Uterus (tissue), 3 donors: ENCODE measurements at regions not wholly inside any gene's neighbourhood (a gene's known extent, or its start where the extent isn't known, plus 50 kb on each side); places are given as distances from the start of the nearest gene placed in this dataset.

Source experiments
- DNase-seq, 2 donors: peaks; one replicate each; pipeline ENCODE4 v3.0.0-alpha.2; 2019 to 2020
- H3K27ac ChIP-seq, 2 donors: fragments of 200-600 bp; sonication (generic); 1 replicate in 1 of 2; 2 replicates in 1 of 2; pipeline ENCODE4 v1.5.1; 2016 to 2018
- H3K27me3 ChIP-seq, 2 donors: fragments of 200-600 bp; sonication (generic); one replicate each; pipeline ENCODE4 v1.5.1; 2018 to 2019; ENCODE audit warnings: control low read depth in 1 of 2
- H3K36me3 ChIP-seq, 2 donors: fragments of 200-600 bp; sonication (generic); one replicate each; pipeline ENCODE4 v1.5.1; 2019; ENCODE audit warnings: control low read depth in 1 of 2
- H3K4me1 ChIP-seq, 2 donors: fragments of 200-600 bp; sonication (generic); one replicate each; pipeline ENCODE4 v1.5.1; 2018 to 2019; ENCODE audit warnings: control low read depth in 1 of 2
- H3K4me3 ChIP-seq, 2 donors: fragments of 200-600 bp; sonication (generic); 1 replicate in 1 of 2; 2 replicates in 1 of 2; pipeline ENCODE4 v1.5.1; 2018 to 2019; ENCODE audit warnings: mild to moderate bottlenecking in 1 of 2
- H3K9me3 ChIP-seq, 2 donors: fragments of 200-600 bp; sonication (generic); one replicate each; pipeline ENCODE4 v1.5.1; 2019; ENCODE audit warnings: control low read depth in 1 of 2
- CTCF ChIP-seq, 4 experiments: fragments of 200-600 bp in 2 of 4; fragments of 450-650 bp in 2 of 4; sonication (generic) in 2 of 4; IDR thresholded peaks; one replicate each; pipeline ENCODE4 v1.5.1; 2016 to 2019; ENCODE audit warnings: antibody characterized with exemption in 4 of 4, mild to moderate bottlenecking in 2 of 4, moderate library complexity in 1 of 4
- POLR2A ChIP-seq, 2 donors: fragments of 450-650 bp; IDR thresholded peaks; one replicate each; pipeline ENCODE4 v1.6.1; 2016; ENCODE audit warnings: antibody characterized with exemption in 2 of 2, mild to moderate bottlenecking in 1 of 2, moderate library complexity in 1 of 2
- intact Hi-C: fragments of 100-400 bp; cut with DNase I; formaldehyde crosslinking; loops from one replicate; pipeline ENCODE4 v1.15.1; 2023; ENCODE audit warnings: low total_unique reads
- donor health status: DM: yes; HTN: yes; CAD: no.

- Histone ChIP-seq H3K4me3 (no peak overlapping the region), H3K9me3 (no peaks in the 10 kb centered on the region), H3K36me3 (no peaks in the 10 kb centered on the region), H3K27ac (no peak overlapping the region), H3K27me3 (no peaks in the 10 kb centered on the region), H3K4me1 (no peaks in the 10 kb centered on the region)
- no peak for DNase-seq
- intact Hi-C loops, result no loop called here
- no peak for TF ChIP-seq CTCF (IDR thresholded peaks at IDR 0.05)
- no peak for TF ChIP-seq POLR2A (IDR thresholded peaks at IDR 0.05)
Measured at GRCh38 chr14:45364565-45365156, 111.7 kb upstream of the MIS18BP1 start.

- TF ChIP-seq CTCF (IDR thresholded peaks at IDR 0.05), result no peak
- TF ChIP-seq POLR2A (IDR thresholded peaks at IDR 0.05), result no peak
- intact Hi-C loops, result no loop called here
- Histone ChIP-seq H3K27ac (no peak overlapping the region), H3K4me1 (no peaks in the 10 kb centered on the region), H3K36me3 (no peaks in the 10 kb centered on the region), H3K9me3 (no peaks in the 10 kb centered on the region), H3K27me3 (no peaks in the 10 kb centered on the region), H3K4me3 (no peak overlapping the region)
- DNase-seq, result no peak
Measured at GRCh38 chr14:45362505-45362904, 109.5 kb upstream of the MIS18BP1 start.

GRCh38 chr14:45361727-45362126, 108.7 kb upstream of the MIS18BP1 start:
- no peak for TF ChIP-seq POLR2A (IDR thresholded peaks at IDR 0.05)
- no peak for TF ChIP-seq CTCF (IDR thresholded peaks at IDR 0.05)
- no peak overlapping the region for H3K4me3 ChIP-seq
- H3K27me3 ChIP-seq, result no peaks in the 10 kb centered on the region
- H3K27ac ChIP-seq, result no peak overlapping the region
- intact Hi-C loops, result no loop called here
- no peak for DNase-seq
- no peaks in the 10 kb centered on the region for H3K9me3 ChIP-seq
- no peaks in the 10 kb centered on the region for H3K4me1 ChIP-seq
- H3K36me3 ChIP-seq, result no peaks in the 10 kb centered on the region

GRCh38 chr14:45359746-45360145, 106.7 kb upstream of the MIS18BP1 start:
- no peaks in the 10 kb centered on the region for H3K36me3 ChIP-seq
- no peak overlapping the region for H3K4me3 ChIP-seq
- H3K4me1 ChIP-seq, result no peaks in the 10 kb centered on the region
- TF ChIP-seq CTCF (IDR thresholded peaks at IDR 0.05) (no peak), POLR2A (IDR thresholded peaks at IDR 0.05) (no peak)
- H3K27ac ChIP-seq, result no peak overlapping the region
- no peaks in the 10 kb centered on the region for H3K9me3 ChIP-seq
- no peaks in the 10 kb centered on the region for H3K27me3 ChIP-seq
- no peak for DNase-seq
- intact Hi-C loops, result no loop called here

GRCh38 chr14:45332360-45332988, 79.5 kb upstream of the MIS18BP1 start:
- peaks cover 0 to 3% of the 10 kb centered on the region in 2 donors for H3K9me3 ChIP-seq
- intact Hi-C loops, result no loop called here
- H3K4me1 ChIP-seq, result no peaks in the 10 kb centered on the region
- no peaks in the 10 kb centered on the region for H3K27me3 ChIP-seq
- no peak overlapping the region for H3K4me3 ChIP-seq
- TF ChIP-seq POLR2A (IDR thresholded peaks at IDR 0.05), result no peak
- TF ChIP-seq CTCF (IDR thresholded peaks at IDR 0.05), result no peak
- no peak overlapping the region for H3K27ac ChIP-seq
- no peak for DNase-seq
- no peaks in the 10 kb centered on the region for H3K36me3 ChIP-seq
